NT2/D1 (cell line): ENCODE measurements at regions not wholly inside any gene's neighbourhood (a gene's known extent, or its start where the extent isn't known, plus 50 kb on each side); places are given as distances from the start of the nearest gene placed in this dataset.
"Not testable (repeated sequence)": the region's sequence is repeated elsewhere in the genome, so short reads cannot be mapped to it uniquely, and the experiment has no call there.

Experiments used
- DNase-seq: peaks from one replicate; pipeline ENCODE4 v3.0.0-alpha.2; 2011; ENCODE audit warnings: low read depth, low spot score
- H3K27me3 ChIP-seq: 2 replicates; pipeline ENCODE4 v1.6.0; 2011; ENCODE audit warnings: mild to moderate bottlenecking; ENCODE audit not compliant: insufficient read length, insufficient read depth
- H3K36me3 ChIP-seq: 2 replicates; pipeline ENCODE4 v1.6.1; 2011; ENCODE audit warnings: mild to moderate bottlenecking, low read length, mixed read lengths; ENCODE audit not compliant: insufficient read depth, insufficient read length
- H3K4me1 ChIP-seq: 2 replicates; pipeline ENCODE4 v1.5.1; 2011; ENCODE audit not compliant: insufficient read depth, insufficient read length
- H3K4me3 ChIP-seq: 2 replicates; pipeline ENCODE4 v1.5.1; 2011; ENCODE audit warnings: low read depth; ENCODE audit not compliant: insufficient read length
- H3K9ac ChIP-seq: 2 replicates; pipeline ENCODE4 v1.6.0; 2011; ENCODE audit warnings: low read depth; ENCODE audit not compliant: insufficient read length
- H3K9me3 ChIP-seq: 2 replicates; pipeline ENCODE4 v1.5.1; 2011; ENCODE audit warnings: mild to moderate bottlenecking, low read length; ENCODE audit not compliant: insufficient read depth
- YY1 ChIP-seq: IDR thresholded peaks from 2 replicates; pipeline ENCODE4 v1.6.1; 2011; ENCODE audit not compliant: insufficient read length, insufficient read depth
- ZNF274 ChIP-seq: IDR thresholded peaks from 2 replicates; pipeline ENCODE4 v1.6.1; 2011; ENCODE audit warnings: mild to moderate bottlenecking, low read depth, low read length

DNA sequence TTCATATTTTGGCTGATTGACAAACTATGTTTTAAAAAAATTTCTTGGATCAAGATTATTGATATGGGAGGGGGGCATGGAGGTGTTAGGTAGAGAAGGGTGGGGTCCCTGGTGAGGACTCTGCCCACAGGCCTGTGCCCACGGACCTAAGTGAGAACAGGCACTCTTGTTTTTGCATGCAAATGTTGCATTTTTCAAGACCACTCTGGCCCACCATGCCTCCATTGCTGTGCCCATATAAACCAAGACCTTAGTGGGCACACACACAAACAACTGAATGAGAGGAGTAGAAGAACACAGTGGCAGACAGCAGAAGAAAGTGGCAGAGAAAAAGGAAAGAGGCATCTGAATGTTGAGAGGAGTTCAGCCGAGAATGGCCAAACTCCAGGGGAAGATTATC, 69.6 kb upstream of the ZNF98 start:
- Histone ChIP-seq H3K27me3 (no peaks in the 10 kb centered on the region), H3K9me3 (peaks cover 63% of the 10 kb centered on the region), H3K9ac (no peak overlapping the region)

DNA sequence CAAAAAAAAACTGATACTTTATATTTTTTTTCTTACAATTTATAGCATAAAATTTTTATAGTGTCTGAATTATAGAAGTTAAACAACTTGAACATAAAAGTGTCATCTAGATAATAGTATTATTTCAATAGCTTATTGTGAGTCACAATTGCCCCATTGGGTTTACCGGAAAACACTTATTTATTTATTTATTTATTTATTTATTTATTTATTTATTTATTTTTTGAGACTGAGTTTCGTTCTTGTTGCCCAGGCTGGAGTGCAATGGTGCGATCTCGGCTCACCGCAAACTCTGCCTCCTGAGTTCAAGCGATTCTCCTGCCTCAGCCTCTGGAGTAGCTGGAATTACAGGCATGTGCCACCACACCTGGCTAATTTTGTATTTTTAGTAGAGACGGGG, 61.4 kb upstream of the ZNF98 start:
- H3K4me3 ChIP-seq, DNase-seq, H3K36me3 ChIP-seq, H3K9ac ChIP-seq, H3K27me3 ChIP-seq, H3K4me1 ChIP-seq: not testable (repeated sequence)
- H3K9me3 ChIP-seq, result peaks cover 72% of the 10 kb centered on the region

More for the DNA sequence above, 69.6 kb upstream of the ZNF98 start:
- H3K4me1 ChIP-seq, result no peaks in the 10 kb centered on the region
- no peak overlapping the region for H3K4me3 ChIP-seq
- no peak for DNase-seq
- TF ChIP-seq ZNF274, result no peak
- no peak for TF ChIP-seq YY1
- no peaks in the 10 kb centered on the region for H3K36me3 ChIP-seq

DNA sequence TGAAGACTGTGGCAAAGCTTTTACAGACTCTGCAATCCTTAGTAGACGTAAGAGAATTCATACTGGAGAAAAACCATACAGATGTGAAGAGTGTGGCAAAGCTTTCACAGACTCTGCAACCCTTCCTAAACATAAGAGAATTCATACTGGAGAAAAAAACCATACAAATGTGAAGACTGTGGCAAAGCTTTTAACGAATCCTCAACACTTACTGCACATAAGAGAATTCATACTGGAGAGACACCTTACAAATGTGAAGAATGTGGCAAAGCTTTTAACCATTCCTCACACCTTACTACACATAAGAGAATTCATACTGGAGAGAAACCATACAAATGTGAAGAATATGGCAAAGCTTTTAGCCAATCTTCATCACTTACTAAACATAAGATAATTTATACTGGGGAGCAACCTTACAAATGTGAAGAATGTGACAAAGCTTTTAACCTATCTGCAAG, 50.1 kb upstream of the ZNF98 start:
- Histone ChIP-seq H3K9me3 (peaks cover 97% of the 10 kb centered on the region), H3K36me3 (no peaks in the 10 kb centered on the region), H3K4me1 (no peaks in the 10 kb centered on the region), H3K4me3 (no peak overlapping the region), H3K9ac (no peak overlapping the region), H3K27me3 (no peaks in the 10 kb centered on the region)
- TF ChIP-seq YY1, result no peak
- peak; percentile 91 for TF ChIP-seq ZNF274
- no peak for DNase-seq
